GM12878 (cell line): ENCODE measurements at regions not wholly inside any gene's neighbourhood (a gene's known extent, or its start where the extent isn't known, plus 50 kb on each side); places are given as distances from the start of the nearest gene placed in this dataset.

Experiments used
- CTCF ChIP-seq, 3 experiments: IDR thresholded peaks in 2 of 3; conservative IDR thresholded peaks in 1 of 3; 2 replicates each; pipeline ENCODE4 v1.5.1; 2011; ENCODE audit warnings: low read depth in 3 of 3, low read length in 3 of 3, mild to moderate bottlenecking in 3 of 3, control low read depth in 2 of 3, moderate library complexity in 2 of 3, inconsistent platforms in 1 of 3, mixed read lengths in 1 of 3; ENCODE audit not compliant: control insufficient read depth in 2 of 3, insufficient read depth in 1 of 3; ENCODE audit errors: extremely low read depth in 1 of 3
- USF2 ChIP-seq: IDR thresholded peaks from 2 replicates; pipeline ENCODE4 v1.6.1; 2011; ENCODE audit warnings: low read depth, low read length, improper control_type of control experiment, borderline replicate concordance

GRCh38 chr18:42412896-42413295 is 457.9 kb downstream of the PIK3C3 start:
- TF ChIP-seq USF2 (no peak), CTCF (IDR thresholded peaks at IDR 0.05 in 2 of 3, conservative IDR thresholded peaks at IDR 0.05 in 1 of 3; ENCODE audit: control insufficient read depth in 2 of 3, extremely low read depth in 1 of 3, insufficient read depth in 1 of 3, low read depth in 3 of 3, low read length in 3 of 3) (no peak)
